ENCODE measurements at regions not wholly inside any gene's neighbourhood (a gene's known extent, or its start where the extent isn't known, plus 50 kb on each side); places are given as distances from the start of the nearest gene placed in this dataset.

- TF ChIP-seq CTCF (IDR thresholded peaks at IDR 0.05; ENCODE audit: low read depth, low read length), result no peak
- TF ChIP-seq EZH2phosphoT487 (IDR thresholded peaks at IDR 0.05; ENCODE audit: low read depth), result no peak
Observed at GRCh38 chr15:87716422-87716821, 540.1 kb downstream of the NTRK3 start.
